CD4-positive, CD25-positive, alpha-beta regulatory T cell (primary cell): ENCODE measurements at regions not wholly inside any gene's neighbourhood (a gene's known extent, or its start where the extent isn't known, plus 50 kb on each side); places are given as distances from the start of the nearest gene placed in this dataset.
"Not testable (repeated sequence)": the region's sequence is repeated elsewhere in the genome, so short reads cannot be mapped to it uniquely, and the experiment has no call there.

Experiments
- ATAC-seq, 2 donors: fragments of 150-1000 bp; cut with Tn5 transposase; one replicate each; pipeline ENCODE4 v1.10.0; 2021; ENCODE audit warnings: low read depth in 2 of 2, moderate number of reproducible peaks in 2 of 2, moderate library complexity in 1 of 2
- DNase-seq, 3 donors: peaks; one replicate each; pipeline versions ENCODE4 v3.0.0 to v3.0.0-alpha.2; 2012 to 2022; ENCODE audit warnings: mixed read lengths in 1 of 3
- H3K27ac ChIP-seq: one replicate; pipeline ENCODE4 v1.7.0; 2013; ENCODE audit warnings: mild to moderate bottlenecking, low read length; ENCODE audit not compliant: insufficient read depth, poor library complexity, severe bottlenecking
- H3K27me3 ChIP-seq: one replicate; pipeline ENCODE4 v1.7.0; 2013; ENCODE audit warnings: low read length; ENCODE audit not compliant: control insufficient read depth, insufficient read depth
- H3K36me3 ChIP-seq: one replicate; pipeline ENCODE4 v1.7.0; 2013; ENCODE audit warnings: mild to moderate bottlenecking, low read length, moderate library complexity; ENCODE audit not compliant: control insufficient read depth, insufficient read depth
- H3K4me1 ChIP-seq: 2 replicates; pipeline ENCODE4 v1.7.0; 2013; ENCODE audit warnings: mild to moderate bottlenecking, low read length; ENCODE audit not compliant: insufficient read depth, control insufficient read depth, poor library complexity, severe bottlenecking
- H3K4me3 ChIP-seq: one replicate; pipeline ENCODE4 v1.7.0; 2013; ENCODE audit warnings: low read depth, mild to moderate bottlenecking, low read length, moderate library complexity
- H3K9me3 ChIP-seq, 2 experiments: 1 replicate in 1 of 2; 2 replicates in 1 of 2; pipeline ENCODE4 v1.7.0; 2013; ENCODE audit warnings: low read length in 2 of 2, mild to moderate bottlenecking in 1 of 2, moderate library complexity in 1 of 2; ENCODE audit not compliant: control insufficient read depth in 2 of 2
- H3K27ac Mint-ChIP-seq, 3 donors: one replicate each; pipeline ENCODE4 v1.8.0; 2020 to 2022; ENCODE audit warnings: mild to moderate bottlenecking in 3 of 3, mixed read lengths in 3 of 3, moderate library complexity in 2 of 3
- H3K27me3 Mint-ChIP-seq: one replicate; pipeline ENCODE4 v1.8.0; 2022; ENCODE audit warnings: mild to moderate bottlenecking, mixed read lengths
- H3K36me3 Mint-ChIP-seq: one replicate; pipeline ENCODE4 v1.8.0; 2020; ENCODE audit warnings: mixed read lengths
- H3K4me1 Mint-ChIP-seq, 4 donors: one replicate each; pipeline ENCODE4 v1.8.0; 2020 to 2022; ENCODE audit warnings: mixed read lengths in 4 of 4, mild to moderate bottlenecking in 1 of 4
- H3K4me3 Mint-ChIP-seq, 4 donors: one replicate each; pipeline ENCODE4 v1.8.0; 2020 to 2022; ENCODE audit warnings: mild to moderate bottlenecking in 4 of 4, mixed read lengths in 4 of 4, moderate library complexity in 3 of 4
- H3K9me3 Mint-ChIP-seq, 7 donors: one replicate each; pipeline ENCODE4 v1.8.0; 2020 to 2022; ENCODE audit warnings: mixed read lengths in 7 of 7, mild to moderate bottlenecking in 3 of 7, moderate library complexity in 2 of 7

DNA sequence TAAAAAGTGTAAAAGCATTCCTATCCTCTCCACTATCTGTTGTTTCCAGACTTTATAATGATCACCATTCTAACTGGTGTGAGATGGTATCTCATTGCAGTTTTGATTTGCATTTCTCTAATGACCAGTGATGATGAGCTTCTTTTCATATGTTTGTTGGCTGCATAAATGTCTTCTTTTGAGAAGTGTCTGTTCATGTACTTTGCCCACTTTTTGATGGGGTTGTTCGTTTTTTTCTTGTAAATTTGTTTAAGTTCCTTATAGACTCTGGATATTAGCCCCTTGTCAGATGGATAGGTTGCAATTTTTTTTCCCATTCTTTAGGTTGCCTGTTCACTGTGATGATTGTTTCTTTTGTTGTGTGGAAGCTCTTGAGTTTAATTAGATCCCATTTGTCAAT, 199.6 kb upstream of the ETV3 start:
- not testable (repeated sequence) for H3K4me1 Mint-ChIP-seq, H3K9me3 ChIP-seq, H3K9me3 Mint-ChIP-seq, H3K27ac Mint-ChIP-seq, H3K4me3 Mint-ChIP-seq, H3K36me3 Mint-ChIP-seq, H3K4me1 ChIP-seq, H3K27ac ChIP-seq, H3K4me3 ChIP-seq, H3K27me3 ChIP-seq, H3K27me3 Mint-ChIP-seq, H3K36me3 ChIP-seq, ATAC-seq, DNase-seq

- Histone ChIP-seq H3K4me1 (no peaks in the 10 kb centered on the region), H3K9me3 (peaks cover 0 to 2% of the 10 kb centered on the region in 2 experiments), H3K36me3 (no peaks in the 10 kb centered on the region), H3K27me3 (no peaks in the 10 kb centered on the region), H3K4me3 (no peak overlapping the region), H3K27ac (no peak overlapping the region)
- H3K27ac Mint-ChIP-seq: peak overlapping the region in 1 of 3 donors; percentile 8
- H3K4me1 Mint-ChIP-seq: no peaks in the 10 kb centered on the region
- peaks cover 23% of the 10 kb centered on the region for H3K27me3 Mint-ChIP-seq
- no peak for ATAC-seq
- no peaks in the 10 kb centered on the region for H3K36me3 Mint-ChIP-seq
- peaks cover 0 to 9% (median 2%) of the 10 kb centered on the region in 7 donors for H3K9me3 Mint-ChIP-seq
- H3K4me3 Mint-ChIP-seq: no peak overlapping the region
- no peak for DNase-seq
These were observed 196.9 kb upstream of the ETV3 start for GRCh38 chr1:157335056-157335455.

DNA sequence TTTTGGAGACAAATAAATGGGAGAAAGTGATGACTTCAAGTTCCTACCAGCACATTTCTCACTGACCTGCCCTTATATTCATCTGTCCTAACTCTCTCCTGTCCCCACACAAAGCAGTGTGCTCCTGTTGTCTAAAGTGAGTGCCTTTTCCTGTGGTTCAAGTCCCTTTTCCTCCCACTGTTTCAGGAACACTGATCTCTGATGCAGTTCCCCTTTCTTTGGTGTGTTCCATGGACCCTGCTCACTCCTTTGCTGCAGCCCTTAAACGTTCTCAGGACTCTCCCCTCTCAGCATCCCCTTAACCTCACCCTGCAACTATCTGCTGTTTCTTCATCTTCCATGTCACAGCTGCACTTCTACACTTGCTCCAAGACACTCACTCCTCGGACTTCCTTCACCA, 195.8 kb upstream of the ETV3 start:
- no peak overlapping the region for H3K27ac ChIP-seq
- peaks cover 0 to 13% (median 1%) of the 10 kb centered on the region in 7 donors for H3K9me3 Mint-ChIP-seq
- no peaks in the 10 kb centered on the region for H3K36me3 ChIP-seq
- no peaks in the 10 kb centered on the region for H3K4me1 Mint-ChIP-seq
- DNase-seq (no peak), ATAC-seq (no peak)
- H3K4me1 ChIP-seq: no peaks in the 10 kb centered on the region
- H3K27ac Mint-ChIP-seq: no peak overlapping the region
- H3K36me3 Mint-ChIP-seq: no peaks in the 10 kb centered on the region
- H3K4me3 Mint-ChIP-seq: no peak overlapping the region
- H3K4me3 ChIP-seq: no peak overlapping the region
- no peaks in the 10 kb centered on the region for H3K27me3 ChIP-seq
- peaks cover 0 to 2% of the 10 kb centered on the region in 2 experiments for H3K9me3 ChIP-seq
- H3K27me3 Mint-ChIP-seq: peaks cover 23% of the 10 kb centered on the region

DNA sequence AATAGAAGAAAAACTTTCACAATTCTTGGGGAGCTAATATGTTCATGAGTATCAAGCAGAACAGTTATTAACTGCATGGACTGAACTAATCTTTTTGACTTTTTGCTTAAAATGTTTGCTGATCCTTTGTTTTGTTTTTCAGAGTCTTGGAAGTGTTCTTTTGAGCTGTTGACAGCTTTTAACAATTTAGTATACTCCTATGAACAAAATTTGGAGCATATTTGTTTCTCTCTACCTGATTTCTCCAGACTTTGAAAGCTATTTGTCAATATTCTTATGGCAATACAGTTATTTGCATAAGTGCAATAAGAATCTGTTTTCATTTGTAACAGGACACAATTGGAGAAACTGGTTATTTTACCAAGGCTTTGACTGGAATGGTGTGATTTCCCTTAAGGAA, 192.0 kb upstream of the ETV3 start:
- not testable (repeated sequence) for H3K36me3 Mint-ChIP-seq, H3K27ac Mint-ChIP-seq, DNase-seq

DNA sequence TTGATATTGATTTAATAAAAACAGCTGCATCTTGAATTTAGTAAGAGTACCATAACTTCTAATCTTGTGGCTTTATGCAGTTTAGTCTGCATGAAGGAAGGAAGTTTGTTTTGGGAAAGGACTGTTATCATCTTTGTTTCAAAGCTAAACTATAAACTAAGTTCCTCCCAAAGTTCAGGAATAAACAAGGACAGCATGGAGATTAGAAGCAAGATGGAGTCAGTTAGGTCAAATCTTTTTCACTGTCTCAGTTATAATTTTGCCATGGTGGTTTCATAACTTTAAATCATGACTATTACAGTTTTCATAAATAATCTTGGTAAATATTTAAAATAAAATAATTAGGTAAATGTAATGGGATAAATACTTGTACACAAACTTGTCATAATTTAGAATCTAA, 189.9 kb upstream of the ETV3 start:
- not testable (repeated sequence) for ATAC-seq, H3K36me3 Mint-ChIP-seq, H3K4me1 ChIP-seq, H3K4me3 Mint-ChIP-seq, H3K36me3 ChIP-seq, H3K4me1 Mint-ChIP-seq, H3K27ac Mint-ChIP-seq, H3K9me3 ChIP-seq, DNase-seq, H3K4me3 ChIP-seq, H3K27me3 ChIP-seq, H3K27ac ChIP-seq
- Mint-ChIP-seq H3K27me3 (peaks cover 37% of the 10 kb centered on the region), H3K9me3 (peaks cover 0 to 13% (median 2%) of the 10 kb centered on the region in 7 donors)

More for the DNA sequence above, 192.0 kb upstream of the ETV3 start:
- H3K4me3 Mint-ChIP-seq, H3K9me3 ChIP-seq, ATAC-seq, H3K36me3 ChIP-seq, H3K27me3 ChIP-seq, H3K27ac ChIP-seq, H3K4me1 ChIP-seq, H3K4me3 ChIP-seq, H3K4me1 Mint-ChIP-seq: not testable (repeated sequence)
- peaks cover 27% of the 10 kb centered on the region for H3K27me3 Mint-ChIP-seq
- H3K9me3 Mint-ChIP-seq: peaks cover 0 to 13% (median 1%) of the 10 kb centered on the region in 7 donors

DNA sequence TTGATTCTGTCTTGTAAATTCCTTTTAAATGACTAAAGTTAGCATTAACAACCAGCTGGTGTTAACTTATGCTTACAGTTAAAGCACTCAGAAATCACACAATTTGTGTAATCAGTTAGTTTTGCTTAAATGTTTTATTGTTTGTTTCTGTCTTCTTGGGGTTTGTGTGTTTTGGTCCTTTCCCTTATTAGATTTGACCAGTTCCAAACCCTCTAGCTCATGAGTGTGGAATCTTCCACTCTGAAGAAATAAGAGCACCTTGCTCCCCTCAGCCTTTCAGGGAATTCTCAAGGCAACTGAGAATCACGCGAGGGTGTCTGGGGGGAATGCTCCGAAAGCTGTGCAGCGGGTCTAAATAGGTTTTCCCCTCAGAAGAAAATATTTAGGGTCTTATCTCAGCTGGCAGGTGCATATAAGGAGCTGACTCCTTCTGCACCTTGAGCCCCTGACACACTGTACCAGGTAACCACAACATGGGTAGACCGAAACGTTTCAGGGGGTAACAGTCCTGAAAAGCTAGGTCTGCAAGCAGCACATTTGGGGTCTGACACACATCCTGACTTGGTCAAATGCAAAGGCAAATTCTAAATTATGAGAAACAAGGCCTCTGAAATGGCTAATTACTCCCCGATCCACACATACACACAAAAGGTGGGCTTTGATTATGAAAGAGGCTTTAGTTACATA, 188.1 kb upstream of the ETV3 start:
- peaks cover 2% of the 10 kb centered on the region for H3K27me3 ChIP-seq
- ATAC-seq (no peak), DNase-seq (no peak)
- no peak overlapping the region for H3K27ac Mint-ChIP-seq
- H3K4me1 Mint-ChIP-seq: no peaks in the 10 kb centered on the region
- no peaks in the 10 kb centered on the region for H3K36me3 ChIP-seq
- H3K9me3 ChIP-seq: peaks cover 0 to 2% of the 10 kb centered on the region in 2 experiments
- H3K4me3 ChIP-seq: no peak overlapping the region
- H3K36me3 Mint-ChIP-seq: no peaks in the 10 kb centered on the region
- no peak overlapping the region for H3K4me3 Mint-ChIP-seq
- no peaks in the 10 kb centered on the region for H3K4me1 ChIP-seq
- H3K27ac ChIP-seq: no peak overlapping the region
- peaks cover 0 to 13% (median 3%) of the 10 kb centered on the region in 7 donors for H3K9me3 Mint-ChIP-seq
- H3K27me3 Mint-ChIP-seq: peaks cover 36% of the 10 kb centered on the region

- H3K4me1 Mint-ChIP-seq: no peaks in the 10 kb centered on the region
- H3K36me3 Mint-ChIP-seq: no peaks in the 10 kb centered on the region
- H3K27me3 Mint-ChIP-seq: peaks cover 30% of the 10 kb centered on the region
These were observed 187.0 kb upstream of the ETV3 start for GRCh38 chr1:157325220-157325619.

GRCh38 chr1:157321972-157322371, 183.8 kb upstream of the ETV3 start:
- H3K4me3 ChIP-seq, H3K9me3 ChIP-seq, H3K4me1 ChIP-seq, ATAC-seq, H3K27ac ChIP-seq, H3K27me3 ChIP-seq, H3K4me1 Mint-ChIP-seq, H3K4me3 Mint-ChIP-seq, H3K36me3 ChIP-seq, H3K27ac Mint-ChIP-seq, H3K36me3 Mint-ChIP-seq, DNase-seq: not testable (repeated sequence)
- peaks cover 3 to 31% (median 10%) of the 10 kb centered on the region in 7 donors for H3K9me3 Mint-ChIP-seq
- H3K27me3 Mint-ChIP-seq: peaks cover 30% of the 10 kb centered on the region

More at GRCh38 chr1:157325220-157325619, 187.0 kb upstream of the ETV3 start:
- H3K4me3 ChIP-seq: no peak overlapping the region
- ATAC-seq: no peak
- Mint-ChIP-seq H3K4me3 (no peak overlapping the region), H3K27ac (no peak overlapping the region), H3K9me3 (peaks cover 0 to 17% (median 3%) of the 10 kb centered on the region in 7 donors)
- no peaks in the 10 kb centered on the region for H3K9me3 ChIP-seq
- H3K36me3 ChIP-seq: no peaks in the 10 kb centered on the region
- no peak for DNase-seq
- H3K27me3 ChIP-seq: peaks cover 2% of the 10 kb centered on the region
- H3K27ac ChIP-seq: no peak overlapping the region
- H3K4me1 ChIP-seq: no peaks in the 10 kb centered on the region
